K562 (cell line): ENCODE measurements at regions not wholly inside any gene's neighbourhood (a gene's known extent, or its start where the extent isn't known, plus 50 kb on each side); places are given as distances from the start of the nearest gene placed in this dataset.

Source experiments
- BRD9 ChIP-seq: fragments of 450-650 bp; IDR thresholded peaks from 2 replicates; pipeline ENCODE4 v1.6.1; 2018; ENCODE audit warnings: low read depth; ENCODE audit not compliant: partially characterized antibody
- ELF4 ChIP-seq: fragments of 450-650 bp; formaldehyde crosslinking; IDR thresholded peaks from 2 replicates; pipeline ENCODE4 v1.4.0; 2022; ENCODE audit warnings: missing genetic modification characterization
- EZH2 ChIP-seq: IDR thresholded peaks from 2 replicates; pipeline ENCODE4 v1.6.1; 2012; ENCODE audit warnings: low read depth, mild to moderate bottlenecking, inconsistent platforms, low read length, borderline replicate concordance
- JUND ChIP-seq, 2 experiments: IDR thresholded peaks; 2 replicates in 1 of 2; 3 replicates in 1 of 2; pipeline ENCODE4 v1.6.1; 2011; ENCODE audit warnings: borderline replicate concordance in 2 of 2, low read depth in 2 of 2, low read length in 2 of 2, improper control_type of control experiment in 1 of 2, missing biosample characterization in 1 of 2, missing genetic modification characterization in 1 of 2, missing genetic modification reagents in 1 of 2
- NFYB ChIP-seq: IDR thresholded peaks from 2 replicates; pipeline ENCODE4 v1.6.1; 2011; ENCODE audit warnings: mild to moderate bottlenecking, moderate library complexity; ENCODE audit not compliant: insufficient read length; ENCODE audit errors: extremely low read depth
- U2AF1 ChIP-seq: fragments of 200-400 bp; formaldehyde crosslinking; optimal IDR thresholded peaks from 2 replicates; pipeline ENCODE3; 2017; ENCODE audit warnings: mild to moderate bottlenecking, low read depth, low read length, moderate library complexity
- ZNF224 ChIP-seq: sonication (generic); formaldehyde crosslinking; IDR thresholded peaks from 2 replicates; pipeline ENCODE4 v1.8.0; 2022; ENCODE audit warnings: mild to moderate bottlenecking, missing genetic modification reagents
- ZNF253 ChIP-seq: fragments of 250-450 bp; sonication (Bioruptor Pico); conservative IDR thresholded peaks from 2 replicates; pipeline ENCODE4 v1.6.1; 2021; ENCODE audit warnings: mild to moderate bottlenecking
- ZNF518B ChIP-seq: fragments of 250-450 bp; sonication (Bioruptor Pico); IDR thresholded peaks from 2 replicates; pipeline ENCODE4 v1.5.0; 2021; ENCODE audit warnings: mild to moderate bottlenecking, moderate library complexity
- ZNF76 ChIP-seq: fragments of 250-450 bp; sonication (Bioruptor Pico); IDR thresholded peaks from 2 replicates; pipeline ENCODE4 v1.4.0; 2020; ENCODE audit warnings: mild to moderate bottlenecking, moderate library complexity, borderline replicate concordance
- TF ChIP-seq, protein P1 (sequence below), 3 experiments: IDR thresholded peaks in 2 of 3; conservative IDR thresholded peaks in 1 of 3; 2 replicates each; pipeline ENCODE4 v1.5.1; 2011 to 2012; ENCODE audit warnings: low read length in 3 of 3, mild to moderate bottlenecking in 3 of 3, control low read depth in 2 of 3, improper control_type of control experiment in 1 of 3, inconsistent platforms in 1 of 3, low read depth in 1 of 3, mixed read lengths in 1 of 3, moderate library complexity in 1 of 3; ENCODE audit not compliant: insufficient read depth in 2 of 3
- TF ChIP-seq, protein P2 (sequence below): fragments of 450-650 bp; IDR thresholded peaks from 2 replicates; pipeline ENCODE4 v1.6.1; 2018; ENCODE audit not compliant: partially characterized antibody
- TF ChIP-seq, protein P3 (sequence below): sonication (generic); formaldehyde crosslinking; IDR thresholded peaks from 2 replicates; pipeline ENCODE4 v1.9.0; 2022; ENCODE audit warnings: mild to moderate bottlenecking, missing genetic modification reagents

- TF ChIP-seq, protein P1, sequence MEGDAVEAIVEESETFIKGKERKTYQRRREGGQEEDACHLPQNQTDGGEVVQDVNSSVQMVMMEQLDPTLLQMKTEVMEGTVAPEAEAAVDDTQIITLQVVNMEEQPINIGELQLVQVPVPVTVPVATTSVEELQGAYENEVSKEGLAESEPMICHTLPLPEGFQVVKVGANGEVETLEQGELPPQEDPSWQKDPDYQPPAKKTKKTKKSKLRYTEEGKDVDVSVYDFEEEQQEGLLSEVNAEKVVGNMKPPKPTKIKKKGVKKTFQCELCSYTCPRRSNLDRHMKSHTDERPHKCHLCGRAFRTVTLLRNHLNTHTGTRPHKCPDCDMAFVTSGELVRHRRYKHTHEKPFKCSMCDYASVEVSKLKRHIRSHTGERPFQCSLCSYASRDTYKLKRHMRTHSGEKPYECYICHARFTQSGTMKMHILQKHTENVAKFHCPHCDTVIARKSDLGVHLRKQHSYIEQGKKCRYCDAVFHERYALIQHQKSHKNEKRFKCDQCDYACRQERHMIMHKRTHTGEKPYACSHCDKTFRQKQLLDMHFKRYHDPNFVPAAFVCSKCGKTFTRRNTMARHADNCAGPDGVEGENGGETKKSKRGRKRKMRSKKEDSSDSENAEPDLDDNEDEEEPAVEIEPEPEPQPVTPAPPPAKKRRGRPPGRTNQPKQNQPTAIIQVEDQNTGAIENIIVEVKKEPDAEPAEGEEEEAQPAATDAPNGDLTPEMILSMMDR (IDR thresholded peaks at IDR 0.05 in 2 of 3, conservative IDR thresholded peaks at IDR 0.05 in 1 of 3; ENCODE audit: insufficient read depth in 2 of 3, low read depth in 1 of 3, low read length in 3 of 3), result no peak
- TF ChIP-seq BRD9 (no peak), ZNF76 (CRISPR knock-in tag) (no peak), NFYB (no peak), JUND (IDR thresholded peaks at IDR 0.05; ENCODE audit: borderline replicate concordance, low read depth, low read length) (no peak), JUND (tag; IDR thresholded peaks at IDR 0.05; ENCODE audit: borderline replicate concordance, low read depth, low read length) (no peak), ZNF253 (CRISPR knock-in tag) (no peak), EZH2 (no peak), U2AF1 (no peak), ZNF518B (no peak), ZNF224 (CRISPR knock-in tag) (no peak), ELF4 (no peak)
- TF ChIP-seq, protein P2, sequence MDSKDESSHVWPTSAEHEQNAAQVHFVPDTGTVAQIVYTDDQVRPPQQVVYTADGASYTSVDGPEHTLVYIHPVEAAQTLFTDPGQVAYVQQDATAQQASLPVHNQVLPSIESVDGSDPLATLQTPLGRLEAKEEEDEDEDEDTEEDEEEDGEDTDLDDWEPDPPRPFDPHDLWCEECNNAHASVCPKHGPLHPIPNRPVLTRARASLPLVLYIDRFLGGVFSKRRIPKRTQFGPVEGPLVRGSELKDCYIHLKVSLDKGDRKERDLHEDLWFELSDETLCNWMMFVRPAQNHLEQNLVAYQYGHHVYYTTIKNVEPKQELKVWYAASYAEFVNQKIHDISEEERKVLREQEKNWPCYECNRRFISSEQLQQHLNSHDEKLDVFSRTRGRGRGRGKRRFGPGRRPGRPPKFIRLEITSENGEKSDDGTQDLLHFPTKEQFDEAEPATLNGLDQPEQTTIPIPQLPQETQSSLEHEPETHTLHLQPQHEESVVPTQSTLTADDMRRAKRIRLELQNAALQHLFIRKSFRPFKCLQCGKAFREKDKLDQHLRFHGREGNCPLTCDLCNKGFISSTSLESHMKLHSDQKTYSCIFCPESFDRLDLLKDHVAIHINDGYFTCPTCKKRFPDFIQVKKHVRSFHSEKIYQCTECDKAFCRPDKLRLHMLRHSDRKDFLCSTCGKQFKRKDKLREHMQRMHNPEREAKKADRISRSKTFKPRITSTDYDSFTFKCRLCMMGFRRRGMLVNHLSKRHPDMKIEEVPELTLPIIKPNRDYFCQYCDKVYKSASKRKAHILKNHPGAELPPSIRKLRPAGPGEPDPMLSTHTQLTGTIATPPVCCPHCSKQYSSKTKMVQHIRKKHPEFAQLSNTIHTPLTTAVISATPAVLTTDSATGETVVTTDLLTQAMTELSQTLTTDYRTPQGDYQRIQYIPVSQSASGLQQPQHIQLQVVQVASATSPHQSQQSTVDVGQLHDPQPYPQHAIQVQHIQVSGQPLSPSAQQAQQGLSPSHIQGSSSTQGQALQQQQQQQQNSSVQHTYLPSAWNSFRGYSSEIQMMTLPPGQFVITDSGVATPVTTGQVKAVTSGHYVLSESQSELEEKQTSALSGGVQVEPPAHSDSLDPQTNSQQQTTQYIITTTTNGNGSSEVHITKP, result no peak
- TF ChIP-seq, protein P3, sequence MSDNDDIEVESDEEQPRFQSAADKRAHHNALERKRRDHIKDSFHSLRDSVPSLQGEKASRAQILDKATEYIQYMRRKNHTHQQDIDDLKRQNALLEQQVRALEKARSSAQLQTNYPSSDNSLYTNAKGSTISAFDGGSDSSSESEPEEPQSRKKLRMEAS, result no peak
Measured at GRCh38 chr2:5304640-5305039, 387.5 kb upstream of the SOX11 start.
